Prostate gland (tissue), 2 donors: ENCODE measurements at regions not wholly inside any gene's neighbourhood (a gene's known extent, or its start where the extent isn't known, plus 50 kb on each side); places are given as distances from the start of the nearest gene placed in this dataset.

Experiments
- DNase-seq: peaks from one replicate; pipeline ENCODE4 v3.0.0-alpha.2; 2019; ENCODE audit warnings: low spot score
- H3K27ac ChIP-seq, 2 donors: fragments of 200-600 bp; sonication (generic); 2 replicates each; pipeline ENCODE4 v1.5.1; 2017 to 2019
- H3K27me3 ChIP-seq: fragments of 200-600 bp; sonication (generic); replicated peaks from 2 replicates; pipeline ENCODE4 v1.5.1; 2019; ENCODE audit not compliant: insufficient read depth
- H3K36me3 ChIP-seq, 2 donors: fragments of 200-600 bp; sonication (generic); 1 replicate in 1 of 2; 2 replicates in 1 of 2; pipeline versions ENCODE4 v1.5.1 to v1.8.1; 2017 to 2019
- H3K4me1 ChIP-seq: fragments of 200-600 bp; sonication (generic); replicated peaks from 2 replicates; pipeline ENCODE4 v1.5.1; 2019
- H3K4me3 ChIP-seq, 2 donors: fragments of 200-600 bp; sonication (generic); 2 replicates each; pipeline ENCODE4 v1.5.1; 2017 to 2019
- H3K9me3 ChIP-seq: fragments of 200-600 bp; sonication (generic); 2 replicates; pipeline ENCODE4 v1.5.1; 2017
- CTCF ChIP-seq, 4 experiments: fragments of 200-600 bp in 2 of 4; fragments of 450-650 bp in 2 of 4; sonication (generic) in 2 of 4; IDR thresholded peaks; 1 replicate in 3 of 4; 2 replicates in 1 of 4; pipeline ENCODE4 v1.5.1; 2016 to 2019; ENCODE audit warnings: antibody characterized with exemption in 4 of 4, mild to moderate bottlenecking in 2 of 4, moderate library complexity in 2 of 4
- POLR2A ChIP-seq: fragments of 450-650 bp; IDR thresholded peaks from one replicate; pipeline ENCODE4 v1.6.1; 2016; ENCODE audit warnings: antibody characterized with exemption, mild to moderate bottlenecking
- POLR2AphosphoS5 ChIP-seq: sonication (generic); formaldehyde crosslinking; IDR thresholded peaks from one replicate; pipeline ENCODE4 v1.6.1; 2017; ENCODE audit warnings: antibody characterized with exemption
- WGBS: methylation state at CpG from one replicate; pipeline ENCODE4 v1.1.5; 2018; 5-methylcytosine and 5-hydroxymethylcytosine counted together
- intact Hi-C: fragments of 100-400 bp; cut with DNase I; formaldehyde crosslinking; loops from one replicate; pipeline ENCODE4 v1.14.2; 2022

DNA sequence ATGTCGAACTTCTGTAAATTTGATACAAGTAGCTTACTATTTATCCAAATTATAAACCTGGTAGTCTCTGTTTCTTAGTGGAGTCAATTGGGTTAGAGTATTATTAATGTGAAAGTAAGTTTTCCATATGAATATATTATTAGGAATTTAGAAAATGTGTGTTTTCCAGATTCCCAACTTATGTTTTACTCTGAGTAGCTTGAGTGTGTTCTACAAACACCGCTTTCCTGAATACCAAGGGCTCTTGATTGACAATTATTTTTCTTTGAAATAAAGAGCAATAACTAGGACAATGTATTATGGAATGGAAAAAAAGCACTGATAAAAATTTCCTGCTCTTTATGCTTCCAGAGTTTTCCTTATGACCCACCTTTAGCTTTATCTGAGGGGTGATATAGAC is 233.6 kb downstream of the POSTN start:
- Histone ChIP-seq H3K27ac (no peak overlapping the region), H3K4me3 (no peak overlapping the region), H3K36me3 (no peaks in the 10 kb centered on the region), H3K27me3 (no peaks in the 10 kb centered on the region), H3K4me1 (no peaks in the 10 kb centered on the region), H3K9me3 (no peaks in the 10 kb centered on the region)
- TF ChIP-seq POLR2AphosphoS5 (no peak), POLR2A (no peak), CTCF (IDR thresholded peaks at IDR 0.05) (no peak)
- no peak for DNase-seq
- WGBS = 89% methylated on average over 2 of the region's 2 CpGs
- intact Hi-C loops = no loop called here

DNA sequence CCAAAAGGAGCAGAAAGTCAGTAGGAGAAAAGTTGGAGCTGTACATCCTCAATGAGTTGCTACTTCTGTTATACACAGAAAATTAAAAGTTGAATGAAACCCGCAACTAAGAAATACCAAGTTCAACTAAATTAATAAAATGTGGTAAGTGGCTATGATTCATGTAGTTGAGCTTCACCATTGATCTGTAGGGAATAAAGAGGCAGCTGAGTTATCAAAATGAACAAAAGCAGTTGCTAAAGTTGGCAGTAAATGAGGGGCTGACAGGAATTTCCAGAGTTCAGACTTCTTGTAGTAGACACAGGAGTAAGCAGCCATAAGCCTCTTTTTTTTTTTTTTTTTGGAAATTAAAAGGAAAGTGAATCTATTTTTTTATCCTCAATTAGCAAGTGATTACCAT is 234.6 kb downstream of the POSTN start:
- WGBS = 97% methylated on average over 1 of the region's 1 CpG
- no peaks in the 10 kb centered on the region for H3K36me3 ChIP-seq
- TF ChIP-seq POLR2A = no peak
- no peak for TF ChIP-seq CTCF (IDR thresholded peaks at IDR 0.05)
- no peak for TF ChIP-seq POLR2AphosphoS5
- H3K27ac ChIP-seq = no peak overlapping the region
- H3K9me3 ChIP-seq = no peaks in the 10 kb centered on the region
- intact Hi-C loops = no loop called here
- DNase-seq = no peak
- H3K27me3 ChIP-seq = no peaks in the 10 kb centered on the region
- H3K4me1 ChIP-seq = no peaks in the 10 kb centered on the region
- H3K4me3 ChIP-seq = no peak overlapping the region

GRCh38 chr13:37361608-37362007 is 237.0 kb downstream of the POSTN start:
- 85% methylated on average over 3 of the region's 3 CpGs for WGBS
- DNase-seq = no peak
- H3K27me3 ChIP-seq = no peaks in the 10 kb centered on the region
- H3K4me3 ChIP-seq = no peak overlapping the region
- TF ChIP-seq POLR2AphosphoS5 (no peak), POLR2A (no peak), CTCF (IDR thresholded peaks at IDR 0.05) (no peak)
- intact Hi-C loops = no loop called here
- no peaks in the 10 kb centered on the region for H3K9me3 ChIP-seq
- no peak overlapping the region for H3K27ac ChIP-seq
- no peaks in the 10 kb centered on the region for H3K36me3 ChIP-seq
- H3K4me1 ChIP-seq = no peaks in the 10 kb centered on the region

DNA sequence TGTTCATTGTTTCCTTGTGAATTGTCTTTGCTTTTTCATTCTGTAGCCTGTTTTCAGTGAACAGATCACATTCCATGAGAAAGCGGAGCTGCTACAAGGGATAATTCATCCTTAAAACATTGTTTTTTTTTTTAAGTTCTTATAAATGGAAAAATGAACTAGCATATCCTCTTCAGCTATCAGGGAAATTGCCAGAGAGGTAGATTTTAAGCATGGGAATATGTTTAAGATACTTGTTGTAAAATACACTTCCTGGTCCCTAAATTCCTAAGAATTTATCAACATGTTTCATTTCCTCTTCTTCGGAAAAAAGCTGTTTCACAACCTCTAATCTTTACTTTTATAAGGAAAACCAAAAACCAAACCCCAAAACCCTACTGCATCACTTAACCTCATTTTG is 238.0 kb downstream of the POSTN start:
- no peaks in the 10 kb centered on the region for H3K27me3 ChIP-seq
- intact Hi-C loops = no loop called here
- H3K27ac ChIP-seq = no peak overlapping the region
- H3K4me3 ChIP-seq = no peak overlapping the region
- TF ChIP-seq POLR2AphosphoS5 (no peak), POLR2A (no peak), CTCF (IDR thresholded peaks at IDR 0.05) (no peak)
- H3K36me3 ChIP-seq = no peaks in the 10 kb centered on the region
- WGBS = 66% methylated on average over 2 of the region's 2 CpGs
- H3K9me3 ChIP-seq = no peaks in the 10 kb centered on the region
- H3K4me1 ChIP-seq = no peaks in the 10 kb centered on the region
- DNase-seq = no peak

- 84% methylated on average over 1 of the region's 1 CpG for WGBS
- no peaks in the 10 kb centered on the region for H3K9me3 ChIP-seq
- H3K27me3 ChIP-seq = no peaks in the 10 kb centered on the region
- H3K4me1 ChIP-seq = no peaks in the 10 kb centered on the region
- H3K27ac ChIP-seq = no peak overlapping the region
- H3K36me3 ChIP-seq = no peaks in the 10 kb centered on the region
- TF ChIP-seq CTCF (IDR thresholded peaks at IDR 0.05) = no peak
- TF ChIP-seq POLR2A = no peak
- DNase-seq = no peak
- intact Hi-C loops = no loop called here
- H3K4me3 ChIP-seq = no peak overlapping the region
These were observed 241.0 kb downstream of the POSTN start for GRCh38 chr13:37357548-37357947.
